ENCODE measurements at regions not wholly inside any gene's neighbourhood (a gene's known extent, or its start where the extent isn't known, plus 50 kb on each side); places are given as distances from the start of the nearest gene placed in this dataset.

GRCh38 chr3:193772422-193772763 is 179.4 kb downstream of the OPA1 start:
- peaks cover 2% of the 10 kb centered on the region for H3K27me3 ChIP-seq (ENCODE audit: control insufficient read depth, insufficient read depth)
- 78% methylated on average over 9 of the region's 9 CpGs for WGBS
- intact Hi-C loops (cut with DNase I), result no loop called here
- ATAC-seq, result no peak
- DNase-seq, result no peak
- H3K4me1 ChIP-seq (ENCODE audit: control insufficient read depth, insufficient read depth, low read length), result no peaks in the 10 kb centered on the region
- H3K27ac ChIP-seq (ENCODE audit: low read length), result no peak overlapping the region
- H3K4me3 ChIP-seq (ENCODE audit: low read length), result no peak overlapping the region
- no peaks in the 10 kb centered on the region for H3K9me3 ChIP-seq (ENCODE audit: control insufficient read depth, low read length)

GRCh38 chr3:193773266-193774220 is 180.5 kb downstream of the OPA1 start:
- Histone ChIP-seq H3K4me1 (ENCODE audit: control insufficient read depth, insufficient read depth, low read length) (no peaks in the 10 kb centered on the region), H3K9me3 (ENCODE audit: control insufficient read depth, low read length) (no peaks in the 10 kb centered on the region), H3K27ac (ENCODE audit: low read length) (no peak overlapping the region), H3K4me3 (ENCODE audit: low read length) (no peak overlapping the region), H3K27me3 (ENCODE audit: control insufficient read depth, insufficient read depth) (peaks cover 2% of the 10 kb centered on the region)
- intact Hi-C loops (cut with DNase I), result no loop called here
- DNase-seq (no peak), ATAC-seq (no peak)
- 76% methylated on average over 8 of the region's 8 CpGs for WGBS

- Histone ChIP-seq H3K27me3 (ENCODE audit: control insufficient read depth, insufficient read depth) (peaks cover 2% of the 10 kb centered on the region), H3K9me3 (ENCODE audit: control insufficient read depth, low read length) (no peaks in the 10 kb centered on the region)
- 85% methylated on average over 7 of the region's 7 CpGs for WGBS
Observed at GRCh38 chr3:193774272-193774915, 181.4 kb downstream of the OPA1 start.

GRCh38 chr3:193774916-193775285 is 181.9 kb downstream of the OPA1 start:
- Histone ChIP-seq H3K4me3 (ENCODE audit: low read length) (no peak overlapping the region), H3K4me1 (ENCODE audit: control insufficient read depth, insufficient read depth, low read length) (no peaks in the 10 kb centered on the region), H3K9me3 (ENCODE audit: control insufficient read depth, low read length) (no peaks in the 10 kb centered on the region), H3K27ac (ENCODE audit: low read length) (no peak overlapping the region), H3K27me3 (ENCODE audit: control insufficient read depth, insufficient read depth) (peaks cover 2% of the 10 kb centered on the region)
- DNase-seq, result no peak
- intact Hi-C loops (cut with DNase I), result no loop called here
- no peak for ATAC-seq
- WGBS, result 94% methylated on average over 6 of the region's 6 CpGs

More at GRCh38 chr3:193774272-193774915, 181.4 kb downstream of the OPA1 start:
- no peak overlapping the region for H3K4me3 ChIP-seq (ENCODE audit: low read length)
- no peak overlapping the region for H3K27ac ChIP-seq (ENCODE audit: low read length)
- DNase-seq, result no peak
- H3K4me1 ChIP-seq (ENCODE audit: control insufficient read depth, insufficient read depth, low read length), result no peaks in the 10 kb centered on the region
- no peak for ATAC-seq
- intact Hi-C loops (cut with DNase I), result no loop called here

- peaks cover 2% of the 10 kb centered on the region for H3K27me3 ChIP-seq (ENCODE audit: control insufficient read depth, insufficient read depth)
Observed at GRCh38 chr3:193775421-193776077, 182.5 kb downstream of the OPA1 start.

GRCh38 chr3:193776626-193777358 is 183.8 kb downstream of the OPA1 start:
- WGBS, result 72% methylated on average over 7 of the region's 7 CpGs
- intact Hi-C loops (cut with DNase I), result no loop called here

More at GRCh38 chr3:193775421-193776077, 182.5 kb downstream of the OPA1 start:
- ATAC-seq (no peak), DNase-seq (no peak)
- Histone ChIP-seq H3K4me1 (ENCODE audit: control insufficient read depth, insufficient read depth, low read length) (peaks cover under 1% of the 10 kb centered on the region), H3K4me3 (ENCODE audit: low read length) (no peak overlapping the region), H3K27ac (ENCODE audit: low read length) (no peak overlapping the region), H3K9me3 (ENCODE audit: control insufficient read depth, low read length) (no peaks in the 10 kb centered on the region)
- 89% methylated on average over 11 of the region's 11 CpGs for WGBS
- intact Hi-C loops (cut with DNase I), result no loop called here

GRCh38 chr3:193777524-193777923 is 184.5 kb downstream of the OPA1 start:
- no peak overlapping the region for H3K27ac ChIP-seq (ENCODE audit: low read length)
- H3K27me3 ChIP-seq (ENCODE audit: control insufficient read depth, insufficient read depth), result peaks cover 2% of the 10 kb centered on the region
- no peaks in the 10 kb centered on the region for H3K9me3 ChIP-seq (ENCODE audit: control insufficient read depth, low read length)
- DNase-seq (no peak), ATAC-seq (no peak)
- H3K4me1 ChIP-seq (ENCODE audit: control insufficient read depth, insufficient read depth, low read length), result peaks cover 2% of the 10 kb centered on the region
- 58% methylated on average over 9 of the region's 9 CpGs for WGBS
- intact Hi-C loops (cut with DNase I), result no loop called here
- no peak overlapping the region for H3K4me3 ChIP-seq (ENCODE audit: low read length)

More at GRCh38 chr3:193776626-193777358, 183.8 kb downstream of the OPA1 start:
- peaks cover 2% of the 10 kb centered on the region for H3K4me1 ChIP-seq (ENCODE audit: control insufficient read depth, insufficient read depth, low read length)
- H3K4me3 ChIP-seq (ENCODE audit: low read length), result no peak overlapping the region
- ATAC-seq (no peak), DNase-seq (no peak)
- no peaks in the 10 kb centered on the region for H3K9me3 ChIP-seq (ENCODE audit: control insufficient read depth, low read length)
- H3K27me3 ChIP-seq (ENCODE audit: control insufficient read depth, insufficient read depth), result peaks cover 2% of the 10 kb centered on the region
- no peak overlapping the region for H3K27ac ChIP-seq (ENCODE audit: low read length)

GRCh38 chr3:193778676-193779075 is 185.7 kb downstream of the OPA1 start:
- 81% methylated on average over 10 of the region's 10 CpGs for WGBS
- peaks cover 2% of the 10 kb centered on the region for H3K27me3 ChIP-seq (ENCODE audit: control insufficient read depth, insufficient read depth)
- no peak for ATAC-seq

GRCh38 chr3:193779933-193780332 is 186.9 kb downstream of the OPA1 start:
- no peak for DNase-seq
- ATAC-seq, result no peak
- intact Hi-C loops (cut with DNase I), result loop anchor here (5.0 to 10.0 kb wide), 6 partner anchors 195 to 537 kb away; partner anchors contain the start of gene HES1 (in 2 of the 4)
- H3K27me3 ChIP-seq (ENCODE audit: control insufficient read depth, insufficient read depth), result peaks cover 2% of the 10 kb centered on the region
- H3K9me3 ChIP-seq (ENCODE audit: control insufficient read depth, low read length), result no peaks in the 10 kb centered on the region
- peaks cover 2% of the 10 kb centered on the region for H3K4me1 ChIP-seq (ENCODE audit: control insufficient read depth, insufficient read depth, low read length)
- H3K27ac ChIP-seq (ENCODE audit: low read length), result no peak overlapping the region
- 79% methylated on average over 6 of the region's 6 CpGs for whole genome bisulfite sequencing
- H3K4me3 ChIP-seq (ENCODE audit: low read length), result no peak overlapping the region

More at GRCh38 chr3:193778676-193779075, 185.7 kb downstream of the OPA1 start:
- Histone ChIP-seq H3K9me3 (ENCODE audit: control insufficient read depth, low read length) (no peaks in the 10 kb centered on the region), H3K4me3 (ENCODE audit: low read length) (no peak overlapping the region), H3K4me1 (ENCODE audit: control insufficient read depth, insufficient read depth, low read length) (peaks cover 2% of the 10 kb centered on the region), H3K27ac (ENCODE audit: low read length) (no peak overlapping the region)
- intact Hi-C loops (cut with DNase I), result no loop called here
- no peak for DNase-seq

- 52% methylated on average over 8 of the region's 8 CpGs for WGBS
- DNase-seq (no peak), ATAC-seq (no peak)
- no peaks in the 10 kb centered on the region for H3K9me3 ChIP-seq (ENCODE audit: control insufficient read depth, low read length)
- intact Hi-C loops (cut with DNase I), result loop anchor here (5.0 to 10.0 kb wide), 6 partner anchors 194 to 537 kb away; partner anchors contain the start of gene HES1 (in 2 of the 4)
- H3K27ac ChIP-seq (ENCODE audit: low read length), result no peak overlapping the region
- peaks cover 2% of the 10 kb centered on the region for H3K27me3 ChIP-seq (ENCODE audit: control insufficient read depth, insufficient read depth)
- no peak overlapping the region for H3K4me3 ChIP-seq (ENCODE audit: low read length)
- peaks cover 2% of the 10 kb centered on the region for H3K4me1 ChIP-seq (ENCODE audit: control insufficient read depth, insufficient read depth, low read length)
Observed at GRCh38 chr3:193780397-193780796, 187.4 kb downstream of the OPA1 start.
